AG04450 (cell line): ENCODE measurements at regions not wholly inside any gene's neighbourhood (a gene's known extent, or its start where the extent isn't known, plus 50 kb on each side); places are given as distances from the start of the nearest gene placed in this dataset.

ENCODE experiments used
- CTCF ChIA-PET: fragments of 300-600, 350-600 bp; formaldehyde crosslinking; extraction: SDS; loops from one replicate; lab custom pipeline; 2022; ENCODE audit warnings: antibody characterized with exemption, inconsistent platforms; lab: Charles Lee
- POLR2A ChIA-PET: fragments of 350-600 bp; formaldehyde crosslinking; extraction: SDS; loops from one replicate; lab custom pipeline; 2021; ENCODE audit warnings: antibody characterized with exemption, inconsistent platforms; lab: Yijun Ruan, JAX
- DNase-seq: peaks from one replicate; pipeline ENCODE4 v3.0.0-alpha.2; 2011; ENCODE audit warnings: low read depth, low spot score
- H3K27ac ChIP-seq: one replicate; pipeline ENCODE4 v1.5.1; 2012; ENCODE audit warnings: low read depth, low read length, control low read depth
- H3K27me3 ChIP-seq: one replicate; pipeline ENCODE4 v1.6.0; 2012; ENCODE audit warnings: low read length; ENCODE audit not compliant: control insufficient read depth, insufficient read depth
- H3K4me3 ChIP-seq: 2 replicates; pipeline ENCODE4 v1.5.1; 2011; ENCODE audit warnings: mild to moderate bottlenecking, low read depth, low read length, control low read depth
- H3K9me3 ChIP-seq: 2 replicates; pipeline ENCODE4 v1.5.1; 2012; ENCODE audit warnings: low read length; ENCODE audit not compliant: control insufficient read depth, insufficient read depth
- TF ChIP-seq, protein P1 (sequence below): IDR thresholded peaks from 2 replicates; pipeline ENCODE4 v1.5.1; 2011; ENCODE audit warnings: low read depth, low read length, control low read depth, inconsistent platforms

GRCh38 chr22:27022274-27022895 lies 365.0 kb downstream of the MIAT start:
- ChIA-PET CTCF (no interaction called here), POLR2A (no interaction called here)
- Histone ChIP-seq H3K27ac (no peak overlapping the region), H3K27me3 (peaks cover 13% of the 10 kb centered on the region), H3K9me3 (no peaks in the 10 kb centered on the region), H3K4me3 (no peak overlapping the region)
- TF ChIP-seq, protein P1, sequence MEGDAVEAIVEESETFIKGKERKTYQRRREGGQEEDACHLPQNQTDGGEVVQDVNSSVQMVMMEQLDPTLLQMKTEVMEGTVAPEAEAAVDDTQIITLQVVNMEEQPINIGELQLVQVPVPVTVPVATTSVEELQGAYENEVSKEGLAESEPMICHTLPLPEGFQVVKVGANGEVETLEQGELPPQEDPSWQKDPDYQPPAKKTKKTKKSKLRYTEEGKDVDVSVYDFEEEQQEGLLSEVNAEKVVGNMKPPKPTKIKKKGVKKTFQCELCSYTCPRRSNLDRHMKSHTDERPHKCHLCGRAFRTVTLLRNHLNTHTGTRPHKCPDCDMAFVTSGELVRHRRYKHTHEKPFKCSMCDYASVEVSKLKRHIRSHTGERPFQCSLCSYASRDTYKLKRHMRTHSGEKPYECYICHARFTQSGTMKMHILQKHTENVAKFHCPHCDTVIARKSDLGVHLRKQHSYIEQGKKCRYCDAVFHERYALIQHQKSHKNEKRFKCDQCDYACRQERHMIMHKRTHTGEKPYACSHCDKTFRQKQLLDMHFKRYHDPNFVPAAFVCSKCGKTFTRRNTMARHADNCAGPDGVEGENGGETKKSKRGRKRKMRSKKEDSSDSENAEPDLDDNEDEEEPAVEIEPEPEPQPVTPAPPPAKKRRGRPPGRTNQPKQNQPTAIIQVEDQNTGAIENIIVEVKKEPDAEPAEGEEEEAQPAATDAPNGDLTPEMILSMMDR: no peak
- no peak for DNase-seq

DNA sequence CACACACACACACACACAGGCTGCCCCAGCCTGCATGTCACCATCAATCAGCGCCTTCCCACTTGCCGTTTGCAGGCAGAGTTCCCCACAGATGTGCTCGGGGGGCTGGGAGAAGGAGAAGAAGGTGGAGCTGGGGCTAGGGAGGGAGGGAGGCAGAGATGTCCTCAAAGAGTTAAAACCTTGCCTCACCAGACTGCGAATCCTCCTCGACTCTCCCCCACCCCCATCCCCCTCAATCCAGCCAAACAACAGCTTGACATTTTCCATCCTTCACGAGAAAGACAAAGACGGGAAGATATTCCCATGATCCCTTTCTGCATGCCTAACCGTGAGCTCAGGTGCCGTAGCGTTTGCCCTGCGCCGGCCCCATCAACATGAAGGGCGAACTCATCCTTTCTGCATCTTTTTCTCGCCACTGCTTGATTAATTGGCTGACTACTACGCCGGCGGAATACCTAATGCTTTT lies 365.5 kb downstream of the MIAT start:
- TF ChIP-seq, protein P1: no peak
- no peaks in the 10 kb centered on the region for H3K9me3 ChIP-seq
- POLR2A ChIA-PET: no interaction called here
- no peak overlapping the region for H3K27ac ChIP-seq
- no peak overlapping the region for H3K4me3 ChIP-seq
- CTCF ChIA-PET: no interaction called here
- H3K27me3 ChIP-seq: peaks cover 13% of the 10 kb centered on the region
- no peak for DNase-seq

- Histone ChIP-seq H3K27ac (no peak overlapping the region), H3K9me3 (no peaks in the 10 kb centered on the region), H3K4me3 (no peak overlapping the region), H3K27me3 (peaks cover 13% of the 10 kb centered on the region)
- DNase-seq: no peak
- POLR2A ChIA-PET: no interaction called here
- TF ChIP-seq, protein P1: no peak
- CTCF ChIA-PET: no interaction called here
Observed at GRCh38 chr22:27023591-27023990, 366.2 kb downstream of the MIAT start.

DNA sequence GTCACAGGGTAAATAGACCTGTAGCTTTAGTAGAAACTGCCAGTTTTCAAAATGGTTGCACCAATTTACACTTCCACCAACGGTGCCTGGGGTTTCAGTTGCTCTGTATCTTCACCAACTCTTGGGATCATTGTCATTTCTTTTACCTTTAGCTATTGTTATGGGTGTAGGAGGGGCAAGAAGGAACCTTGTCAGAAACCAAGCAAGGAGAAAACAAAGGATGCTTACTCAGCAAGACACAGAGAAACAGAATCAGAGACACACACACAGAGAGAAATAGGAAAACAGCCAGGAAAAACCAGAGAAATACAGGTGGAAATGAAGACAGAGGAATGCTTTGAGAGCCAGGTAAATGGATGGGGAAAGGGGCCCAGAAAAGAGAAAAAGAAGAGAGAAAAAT lies 367.6 kb downstream of the MIAT start:
- H3K4me3 ChIP-seq: no peak overlapping the region
- POLR2A ChIA-PET: no interaction called here
- TF ChIP-seq, protein P1: no peak
- peaks cover 11% of the 10 kb centered on the region for H3K27me3 ChIP-seq
- H3K27ac ChIP-seq: no peak overlapping the region
- DNase-seq: no peak
- CTCF ChIA-PET: no interaction called here
- H3K9me3 ChIP-seq: no peaks in the 10 kb centered on the region; the same call in 1 of the 2 replicates

GRCh38 chr22:27028093-27028492 lies 370.7 kb downstream of the MIAT start:
- TF ChIP-seq, protein P1: no peak
- CTCF ChIA-PET: no interaction called here

More at GRCh38 chr22:27028093-27028492, 370.7 kb downstream of the MIAT start:
- DNase-seq: no peak
- H3K4me3 ChIP-seq: no peak overlapping the region
- POLR2A ChIA-PET: no interaction called here
- H3K27me3 ChIP-seq: peaks cover 27% of the 10 kb centered on the region
- no peaks in the 10 kb centered on the region; the same call in none of the 2 replicates for H3K9me3 ChIP-seq
- H3K27ac ChIP-seq: no peak overlapping the region
